Left lung (tissue), 4 donors: ENCODE measurements at regions not wholly inside any gene's neighbourhood (a gene's known extent, or its start where the extent isn't known, plus 50 kb on each side); places are given as distances from the start of the nearest gene placed in this dataset.

Source experiments
- ATAC-seq: fragments of 200-7000 bp; cut with Tn5 transposase; one replicate; pipeline ENCODE4 v1.9.1; 2020; ENCODE audit warnings: moderate library complexity
- DNase-seq, 4 donors: peaks; one replicate each; pipeline ENCODE4 v3.0.0-alpha.2; 2013 to 2020
- H3K27ac ChIP-seq, 2 donors: fragments of 200-600 bp; sonication (generic) in 1 of 2; one replicate each; pipeline versions ENCODE4 v1.5.0 to v1.8.0; 2020 to 2021
- H3K27me3 ChIP-seq, 2 donors: fragments of 200-600 bp; sonication (generic) in 1 of 2; one replicate each; pipeline versions ENCODE4 v1.5.0 to v1.8.0; 2020 to 2021
- H3K36me3 ChIP-seq, 2 donors: fragments of 200-600 bp; sonication (generic) in 1 of 2; one replicate each; pipeline versions ENCODE4 v1.5.0 to v1.8.0; 2020 to 2021
- H3K4me1 ChIP-seq, 2 donors: fragments of 200-600 bp; one replicate each; pipeline ENCODE4 v1.8.0; 2021
- H3K4me3 ChIP-seq, 2 donors: fragments of 200-600 bp; sonication (generic) in 1 of 2; one replicate each; pipeline versions ENCODE4 v1.5.0 to v1.8.0; 2020 to 2021; ENCODE audit warnings: mild to moderate bottlenecking in 1 of 2
- H3K9me3 ChIP-seq, 2 donors: fragments of 200-600 bp; sonication (generic) in 1 of 2; one replicate each; pipeline versions ENCODE4 v1.5.0 to v1.8.0; 2020 to 2021
- CTCF ChIP-seq, 2 donors: fragments of 200-600 bp; sonication (generic) in 1 of 2; IDR thresholded peaks; one replicate each; pipeline versions ENCODE4 v1.5.0 to v1.8.0; 2021; ENCODE audit warnings: antibody characterized with exemption in 2 of 2
- intact Hi-C, 2 donors: fragments of 100-400 bp; cut with DNase I; formaldehyde crosslinking; loops; one replicate each; pipeline versions ENCODE4 v1.11.2 to v1.14.2; 2022
- donor health status: DM: no; HTN: yes; CAD: no.
- donor health status: DM: no; HTN: no; CAD: no.

- no peak overlapping the region for H3K4me3 ChIP-seq
- DNase-seq (no peak), ATAC-seq (no peak)
- no peak for TF ChIP-seq CTCF (IDR thresholded peaks at IDR 0.05)
- H3K27me3 ChIP-seq, result no peaks in the 10 kb centered on the region
- H3K27ac ChIP-seq, result no peak overlapping the region
- no peaks in the 10 kb centered on the region for H3K4me1 ChIP-seq
- no peaks in the 10 kb centered on the region for H3K9me3 ChIP-seq
- H3K36me3 ChIP-seq, result no peaks in the 10 kb centered on the region
- intact Hi-C loops, result no loop called here
Measured at GRCh38 chr3:134704133-134704532, 53.3 kb upstream of the KY start.

GRCh38 chr3:134704556-134704955 lies 53.7 kb upstream of the KY start:
- Histone ChIP-seq H3K27ac (no peak overlapping the region), H3K27me3 (no peaks in the 10 kb centered on the region), H3K4me1 (no peaks in the 10 kb centered on the region), H3K4me3 (no peak overlapping the region), H3K9me3 (no peaks in the 10 kb centered on the region), H3K36me3 (no peaks in the 10 kb centered on the region)
- ATAC-seq (no peak), DNase-seq (no peak)
- intact Hi-C loops, result no loop called here
- no peak for TF ChIP-seq CTCF (IDR thresholded peaks at IDR 0.05)

- no peak for TF ChIP-seq CTCF (IDR thresholded peaks at IDR 0.05)
- no peak for ATAC-seq
- no peaks in the 10 kb centered on the region for H3K9me3 ChIP-seq
Measured at GRCh38 chr3:134707908-134708597, 57.2 kb upstream of the KY start.

DNA sequence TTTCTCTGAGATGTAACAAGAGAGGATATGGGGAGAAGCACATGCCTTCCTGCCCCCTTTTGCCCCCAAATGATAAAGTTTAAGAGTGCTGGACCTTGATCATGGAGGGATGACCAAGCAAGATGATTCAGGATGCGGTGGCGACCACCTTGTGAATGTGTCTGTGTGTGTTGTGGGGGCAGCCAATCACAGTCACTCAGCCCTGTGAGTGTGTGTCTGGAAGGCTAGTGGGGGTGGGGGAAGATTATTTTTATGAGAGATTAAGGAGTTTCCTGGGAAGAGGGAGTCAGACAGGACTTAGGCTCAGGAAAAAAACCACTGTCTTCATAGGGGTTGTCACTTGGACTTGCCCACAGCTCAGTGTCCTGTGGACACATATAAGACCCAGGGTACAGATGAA lies 57.8 kb upstream of the KY start:
- Histone ChIP-seq H3K4me1 (no peaks in the 10 kb centered on the region), H3K27ac (no peak overlapping the region), H3K27me3 (no peaks in the 10 kb centered on the region), H3K9me3 (no peaks in the 10 kb centered on the region), H3K36me3 (no peaks in the 10 kb centered on the region), H3K4me3 (no peak overlapping the region)
- intact Hi-C loops, result no loop called here
- no peak for ATAC-seq
- no peak for DNase-seq
- no peak for TF ChIP-seq CTCF (IDR thresholded peaks at IDR 0.05)

More at GRCh38 chr3:134707908-134708597, 57.2 kb upstream of the KY start:
- Histone ChIP-seq H3K27ac (no peak overlapping the region), H3K36me3 (no peaks in the 10 kb centered on the region), H3K4me3 (no peak overlapping the region), H3K4me1 (no peaks in the 10 kb centered on the region), H3K27me3 (no peaks in the 10 kb centered on the region)
- intact Hi-C loops, result no loop called here
- no peak for DNase-seq

- TF ChIP-seq CTCF (IDR thresholded peaks at IDR 0.05), result no peak
- intact Hi-C loops, result no loop called here
- Histone ChIP-seq H3K27ac (no peak overlapping the region), H3K9me3 (no peaks in the 10 kb centered on the region), H3K27me3 (no peaks in the 10 kb centered on the region), H3K4me1 (no peaks in the 10 kb centered on the region), H3K4me3 (no peak overlapping the region), H3K36me3 (no peaks in the 10 kb centered on the region)
- DNase-seq, result no peak
- ATAC-seq, result no peak
Measured at GRCh38 chr3:134709076-134709475, 58.3 kb upstream of the KY start.
